SK-N-MC (cell line): ENCODE measurements at regions not wholly inside any gene's neighbourhood (a gene's known extent, or its start where the extent isn't known, plus 50 kb on each side); places are given as distances from the start of the nearest gene placed in this dataset.

Experiments used
- EZH2 ChIP-seq: fragments of 200-600 bp; sonication (generic); IDR thresholded peaks from one replicate; pipeline ENCODE4 v1.6.1; 2017; ENCODE audit warnings: antibody characterized with exemption
- FOXP2 ChIP-seq: optimal IDR thresholded peaks from 2 replicates; pipeline ENCODE3; 2011; ENCODE audit warnings: mild to moderate bottlenecking, moderate library complexity; ENCODE audit not compliant: insufficient read depth; ENCODE audit errors: extremely low read length, control extremely low read depth
- POLR2AphosphoS5 ChIP-seq: IDR thresholded peaks from 2 replicates; pipeline ENCODE4 v1.6.1; 2012; ENCODE audit warnings: mild to moderate bottlenecking, low read depth, low read length, borderline replicate concordance

- no peak for TF ChIP-seq EZH2
- no peak for TF ChIP-seq POLR2AphosphoS5
- no peak for TF ChIP-seq FOXP2
Measured at GRCh38 chr7:84611391-84611790, 416.8 kb upstream of the SEMA3A start.
